HepG2 (cell line): ENCODE measurements at regions not wholly inside any gene's neighbourhood (a gene's known extent, or its start where the extent isn't known, plus 50 kb on each side); places are given as distances from the start of the nearest gene placed in this dataset.

ENCODE experiments used
- ATAC-seq: fragments of 200-7000 bp; cut with Tn5 transposase; 3 replicates; pipeline ENCODE4 v1.9.1; 2020; ENCODE audit warnings: mild to moderate bottlenecking, moderate library complexity
- BruUV-seq: library from RNA; stranded (reverse); fragments of 400-500 nt; replicated peaks from 2 replicates; lab custom pipeline; 2021; lab: Mats Ljungman, UMichigan
- CTCF ChIA-PET: fragments of 300-600 bp; formaldehyde crosslinking; extraction: SDS; loops from one replicate; lab custom pipeline; 2021; ENCODE audit warnings: low total read pairs, inconsistent platforms, low intra/inter-chr PET ratio; lab: Yijun Ruan, JAX
- POLR2A ChIA-PET: fragments of 350-600 bp; sonication (Branson Sonifier 250); formaldehyde crosslinking; loops from one replicate; lab custom pipeline; 2020; ENCODE audit warnings: antibody characterized with exemption, inconsistent platforms; lab: Yijun Ruan, JAX
- DNase-seq: peaks from one replicate; pipeline ENCODE4 v3.0.0-alpha.2; 2015; ENCODE audit warnings: low spot score
- FAIRE-seq: peaks from 3 replicates; lab custom pipeline; 2011; peaks lifted over from hg19 to GRCh38; lab: Jason Lieb, UNC
- H2AFZ ChIP-seq: one replicate; pipeline ENCODE4 v1.6.1; 2011; ENCODE audit warnings: low read length, inconsistent platforms
- H3K27ac ChIP-seq: fragments of 300-600 bp; 3 replicates; pipeline ENCODE4 v1.8.0; 2011; ENCODE audit warnings: mixed run types, mild to moderate bottlenecking, mixed read lengths, low read length, inconsistent platforms; ENCODE audit not compliant: insufficient read depth; ENCODE audit errors: extremely low read length
- H3K27me3 ChIP-seq, 2 experiments: fragments of 200-600 bp in 1 of 2; 2 replicates in 1 of 2; 3 replicates in 1 of 2; pipeline versions ENCODE4 v1.6.0 to v1.8.0; 2011; ENCODE audit warnings: low read length in 2 of 2, mild to moderate bottlenecking in 2 of 2, moderate library complexity in 2 of 2, inconsistent platforms in 1 of 2; ENCODE audit not compliant: insufficient read depth in 2 of 2, control insufficient read depth in 1 of 2
- H3K36me3 ChIP-seq, 2 experiments: fragments of 200-600 bp in 1 of 2; replicated peaks in 1 of 2; 2 replicates in 1 of 2; 3 replicates in 1 of 2; pipeline versions ENCODE4 v1.5.1 to v1.8.0; 2011; ENCODE audit warnings: low read length in 2 of 2, inconsistent platforms in 1 of 2; ENCODE audit not compliant: insufficient read depth in 2 of 2, control insufficient read depth in 1 of 2
- H3K4me1 ChIP-seq: 2 replicates; pipeline ENCODE4 v1.5.1; 2012; ENCODE audit warnings: low read length, inconsistent platforms; ENCODE audit not compliant: insufficient read depth
- H3K4me2 ChIP-seq: 2 replicates; pipeline ENCODE4 v1.6.0; 2011; ENCODE audit warnings: low read depth, low read length, inconsistent platforms
- H3K4me3 ChIP-seq, 3 experiments: fragments of 200-600 bp in 1 of 3; sonication (generic), shearing (Covaris generic) in 1 of 3; replicated peaks in 1 of 3; 2 replicates each; pipeline ENCODE4 v1.5.1; 2011 to 2016; ENCODE audit warnings: low read length in 3 of 3, inconsistent platforms in 2 of 3, low read depth in 2 of 3, mild to moderate bottlenecking in 2 of 3, control low read depth in 1 of 3, mixed read lengths in 1 of 3; ENCODE audit not compliant: insufficient read depth in 1 of 3
- H3K79me2 ChIP-seq: one replicate; pipeline ENCODE4 v1.6.1; 2011; ENCODE audit warnings: low read length, inconsistent platforms; ENCODE audit not compliant: insufficient read depth
- H3K9ac ChIP-seq: 2 replicates; pipeline ENCODE4 v1.6.0; 2011; ENCODE audit warnings: mild to moderate bottlenecking, low read depth, low read length, inconsistent platforms; ENCODE audit not compliant: insufficient read depth
- H3K9me3 ChIP-seq: 2 replicates; pipeline ENCODE4 v1.5.1; 2012; ENCODE audit warnings: mild to moderate bottlenecking, low read length
- H4K20me1 ChIP-seq: 2 replicates; pipeline ENCODE4 v1.6.0; 2011; ENCODE audit warnings: inconsistent platforms, mild to moderate bottlenecking, low read length, moderate library complexity; ENCODE audit not compliant: insufficient read depth
- ATM ChIP-seq: fragments of 450-650 bp; IDR thresholded peaks from 2 replicates; pipeline ENCODE4 v1.7.1; 2017; ENCODE audit warnings: mild to moderate bottlenecking, borderline replicate concordance
- GATA4 ChIP-seq: sonication (generic); IDR thresholded peaks from 2 replicates; pipeline ENCODE4 v1.6.1; 2016; ENCODE audit warnings: antibody characterized with exemption, low read depth, borderline replicate concordance
- RELA ChIP-seq: sonication (generic); formaldehyde crosslinking; IDR thresholded peaks from 2 replicates; pipeline ENCODE4 v1.4.0; 2020; ENCODE audit warnings: missing genetic modification reagents
- ZBTB8A ChIP-seq: sonication (generic); formaldehyde crosslinking; IDR thresholded peaks from 2 replicates; pipeline ENCODE4 v1.4.0; 2020; ENCODE audit warnings: mild to moderate bottlenecking, low read depth, missing genetic modification reagents, borderline replicate concordance
- ZNF24 ChIP-seq: fragments of 450-650 bp; IDR thresholded peaks from 2 replicates; pipeline ENCODE4 v1.6.1; 2017; ENCODE audit warnings: antibody characterized with exemption, mild to moderate bottlenecking
- WGBS: methylation state at CpG from one replicate; pipeline ENCODE4 v1.1.6; 2017; ENCODE audit warnings: low lambda C conversion rate; 5-methylcytosine and 5-hydroxymethylcytosine counted together
- in situ Hi-C: cut with HindIII; loops from 2 replicates; pipeline ENCODE4 v1.10.0; 2017; ENCODE audit warnings: low pct_unique_long_range_greater_than_20kb; ENCODE audit not compliant: extremely low pct_ligation_motif_present
- intact Hi-C: fragments of 100-400 bp; cut with micrococcal nuclease; formaldehyde crosslinking; loops from one replicate; pipeline ENCODE4 v1.10.0; 2022; ENCODE audit not compliant: unreplicated experiment

- intact Hi-C loops = no loop called here
- Histone ChIP-seq H2AFZ (no peak overlapping the region), H3K27ac (no peak overlapping the region), H4K20me1 (no peaks in the 10 kb centered on the region), H3K27me3 (no peaks in the 10 kb centered on the region), H3K9me3 (no peaks in the 10 kb centered on the region), H3K4me1 (no peaks in the 10 kb centered on the region), H3K79me2 (no peaks in the 10 kb centered on the region), H3K4me2 (no peak overlapping the region), H3K36me3 (no peaks in the 10 kb centered on the region), H3K4me3 (no peak overlapping the region), H3K9ac (no peak overlapping the region)
- in situ Hi-C loops = no loop called here
- BruUV-seq = no TSS peak
- TF ChIP-seq RELA (CRISPR knock-in tag) (no peak), ATM (no peak)
- CTCF ChIA-PET = no interaction called here
- no peak for ATAC-seq
- WGBS = 0% methylated on average over 1 of the region's 5 CpGs
- FAIRE-seq = no peak
- DNase-seq = no peak
- POLR2A ChIA-PET = no interaction called here
These were observed 606.3 kb upstream of the PLXNA2 start for GRCh38 chr1:208850442-208850841.

GRCh38 chr1:208851366-208851765, 607.2 kb upstream of the PLXNA2 start:
- no peak overlapping the region for H2AFZ ChIP-seq
- no peak overlapping the region for H3K4me3 ChIP-seq
- WGBS = 0% methylated on average over 2 of the region's 2 CpGs
- no peaks in the 10 kb centered on the region for H3K9me3 ChIP-seq
- no peaks in the 10 kb centered on the region for H3K36me3 ChIP-seq
- ATAC-seq (no peak), DNase-seq (no peak), FAIRE-seq (no peak)
- intact Hi-C loops = no loop called here
- ChIA-PET POLR2A (no interaction called here), CTCF (no interaction called here)
- no TSS peak for BruUV-seq
- no peaks in the 10 kb centered on the region for H3K79me2 ChIP-seq
- H3K27ac ChIP-seq = no peak overlapping the region
- TF ChIP-seq ZNF24 = no peak
- H4K20me1 ChIP-seq = no peaks in the 10 kb centered on the region
- no peaks in the 10 kb centered on the region for H3K4me1 ChIP-seq
- in situ Hi-C loops = no loop called here
- H3K4me2 ChIP-seq = no peak overlapping the region
- no peak overlapping the region for H3K9ac ChIP-seq
- H3K27me3 ChIP-seq = no peaks in the 10 kb centered on the region; a peak in 1 of 5 replicates

- no peaks in the 10 kb centered on the region; a peak in 1 of 5 replicates for H3K27me3 ChIP-seq
- FAIRE-seq = no peak
- ChIA-PET POLR2A (no interaction called here), CTCF (no interaction called here)
- H3K79me2 ChIP-seq = no peaks in the 10 kb centered on the region
- no TSS peak for BruUV-seq
- H3K4me3 ChIP-seq = no peak overlapping the region
- H3K4me1 ChIP-seq = no peaks in the 10 kb centered on the region
- H3K9ac ChIP-seq = no peak overlapping the region
- no peaks in the 10 kb centered on the region for H3K9me3 ChIP-seq
- no peak overlapping the region for H3K27ac ChIP-seq
- intact Hi-C loops = no loop called here
- no peak for ATAC-seq
- no peak overlapping the region for H2AFZ ChIP-seq
- no peak for DNase-seq
- in situ Hi-C loops = no loop called here
- TF ChIP-seq ZBTB8A (CRISPR knock-in tag) (no peak), GATA4 (no peak)
- no peaks in the 10 kb centered on the region for H4K20me1 ChIP-seq
- no peaks in the 10 kb centered on the region for H3K36me3 ChIP-seq
- no peak overlapping the region for H3K4me2 ChIP-seq
- 32% methylated on average over 3 of the region's 3 CpGs for WGBS
These were observed 608.7 kb upstream of the PLXNA2 start for GRCh38 chr1:208852911-208853310.
